ENCODE measurements at regions not wholly inside any gene's neighbourhood (a gene's known extent, or its start where the extent isn't known, plus 50 kb on each side); places are given as distances from the start of the nearest gene placed in this dataset.

GRCh38 chr10:4581929-4582328 is 244.1 kb upstream of the AKR1E2 start:
- TF ChIP-seq, protein P1, sequence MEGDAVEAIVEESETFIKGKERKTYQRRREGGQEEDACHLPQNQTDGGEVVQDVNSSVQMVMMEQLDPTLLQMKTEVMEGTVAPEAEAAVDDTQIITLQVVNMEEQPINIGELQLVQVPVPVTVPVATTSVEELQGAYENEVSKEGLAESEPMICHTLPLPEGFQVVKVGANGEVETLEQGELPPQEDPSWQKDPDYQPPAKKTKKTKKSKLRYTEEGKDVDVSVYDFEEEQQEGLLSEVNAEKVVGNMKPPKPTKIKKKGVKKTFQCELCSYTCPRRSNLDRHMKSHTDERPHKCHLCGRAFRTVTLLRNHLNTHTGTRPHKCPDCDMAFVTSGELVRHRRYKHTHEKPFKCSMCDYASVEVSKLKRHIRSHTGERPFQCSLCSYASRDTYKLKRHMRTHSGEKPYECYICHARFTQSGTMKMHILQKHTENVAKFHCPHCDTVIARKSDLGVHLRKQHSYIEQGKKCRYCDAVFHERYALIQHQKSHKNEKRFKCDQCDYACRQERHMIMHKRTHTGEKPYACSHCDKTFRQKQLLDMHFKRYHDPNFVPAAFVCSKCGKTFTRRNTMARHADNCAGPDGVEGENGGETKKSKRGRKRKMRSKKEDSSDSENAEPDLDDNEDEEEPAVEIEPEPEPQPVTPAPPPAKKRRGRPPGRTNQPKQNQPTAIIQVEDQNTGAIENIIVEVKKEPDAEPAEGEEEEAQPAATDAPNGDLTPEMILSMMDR (IDR thresholded peaks at IDR 0.05) = no peak
- TF ChIP-seq EZH2 (IDR thresholded peaks at IDR 0.05; ENCODE audit: borderline replicate concordance, insufficient read depth, low read depth, low read length, poor library complexity, severe bottlenecking) = no peak

All from B cell (primary cell).